GM10248 (cell line): ENCODE measurements at regions not wholly inside any gene's neighbourhood (a gene's known extent, or its start where the extent isn't known, plus 50 kb on each side); places are given as distances from the start of the nearest gene placed in this dataset.

Source experiments
- CTCF ChIA-PET: fragments of 300-600 bp; sonication (Branson Sonifier 250); formaldehyde crosslinking; extraction: SDS; loops from one replicate; lab custom pipeline; 2021; ENCODE audit warnings: antibody characterized with exemption; lab: Yijun Ruan, JAX
- POLR2A ChIA-PET: fragments of 350-650 bp; sonication (Branson Sonifier 250); formaldehyde crosslinking; extraction: SDS; loops from one replicate; lab custom pipeline; 2020; ENCODE audit warnings: antibody characterized with exemption; lab: Yijun Ruan, JAX
- DNase-seq: peaks from one replicate; pipeline ENCODE4 v3.0.0; 2012; ENCODE audit errors: extremely low spot score
- CTCF ChIP-seq: IDR thresholded peaks from 2 replicates; pipeline ENCODE4 v1.5.1; 2012; ENCODE audit warnings: mild to moderate bottlenecking, low read depth; ENCODE audit errors: extremely low read depth, missing control alignments, control extremely low read depth

GRCh38 chr5:13403351-13403750, 541.1 kb downstream of the DNAH5 start:
- CTCF ChIA-PET: interaction anchor here (0.8 kb wide), 1 partner anchor 12 kb away, joined by 3 read pairs; no protein-coding TSS in a partner anchor
- DNase-seq: no peak
- POLR2A ChIA-PET: no interaction called here
- no peak for TF ChIP-seq CTCF

DNA sequence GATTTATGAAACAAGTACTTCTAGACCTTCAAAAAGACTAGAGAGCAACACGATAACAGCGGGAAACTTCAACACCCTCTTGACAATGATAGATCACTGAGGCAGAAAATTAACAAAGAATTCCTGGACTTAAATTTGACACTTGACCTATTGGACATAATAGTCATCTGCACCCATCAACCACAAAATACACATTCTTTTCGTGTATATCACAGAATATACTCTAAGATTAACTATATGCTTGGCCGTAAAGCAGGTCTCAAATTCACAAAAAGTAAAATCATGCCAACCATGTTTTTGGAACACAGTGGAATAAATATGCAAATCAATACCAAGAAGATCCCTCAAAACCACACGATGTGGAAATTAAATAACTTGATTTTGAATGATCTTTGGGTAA, 559.4 kb downstream of the DNAH5 start:
- CTCF ChIA-PET: no interaction called here
- DNase-seq: no peak
- POLR2A ChIA-PET: no interaction called here
- no peak for TF ChIP-seq CTCF

GRCh38 chr5:13382232-13382631, 562.3 kb downstream of the DNAH5 start:
- CTCF ChIA-PET: no interaction called here
- DNase-seq: no peak
- no peak for TF ChIP-seq CTCF
- POLR2A ChIA-PET: no interaction called here

DNA sequence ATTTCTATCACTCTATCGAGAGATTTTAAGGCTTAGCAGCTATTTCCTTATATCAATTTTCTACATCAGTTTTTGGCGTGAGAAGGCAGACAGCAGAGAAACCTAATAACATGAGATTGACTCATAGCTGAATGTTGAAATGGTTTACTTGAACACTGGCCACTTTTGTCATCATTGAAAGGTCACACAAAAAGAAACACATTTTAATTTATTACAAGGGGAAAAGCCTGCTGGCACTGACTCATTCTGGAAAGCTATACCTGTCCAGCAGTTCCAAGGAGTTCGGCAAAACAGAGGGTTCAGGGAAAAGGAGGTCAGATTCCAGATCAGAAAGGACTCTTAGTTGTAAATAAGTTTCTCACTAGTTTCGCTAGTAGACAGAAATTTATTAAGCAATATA, 566.4 kb downstream of the DNAH5 start:
- POLR2A ChIA-PET: no interaction called here
- no peak for TF ChIP-seq CTCF
- DNase-seq: no peak
- CTCF ChIA-PET: no interaction called here

DNA sequence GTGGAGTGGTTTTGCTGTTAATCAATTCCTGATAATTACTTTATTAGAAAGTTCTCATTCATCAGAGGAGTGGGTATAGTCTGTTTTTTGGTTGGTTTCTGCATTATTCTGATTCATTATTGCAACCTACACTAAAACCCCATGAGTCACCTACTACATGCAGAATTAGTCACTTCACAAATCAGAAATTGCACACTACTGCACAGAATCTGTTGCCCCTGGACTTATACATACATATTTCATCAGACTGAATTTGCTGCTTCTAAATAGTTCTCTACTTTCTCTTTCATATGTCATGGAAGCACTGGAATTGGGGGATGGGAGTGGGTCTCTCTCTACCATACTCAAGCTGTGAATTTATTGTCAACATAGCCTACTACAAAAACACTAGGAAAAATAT, 585.1 kb downstream of the DNAH5 start:
- no peak for TF ChIP-seq CTCF
- ChIA-PET CTCF (no interaction called here), POLR2A (no interaction called here)
- no peak for DNase-seq

- no peak for DNase-seq
- no peak for TF ChIP-seq CTCF
- ChIA-PET CTCF (no interaction called here), POLR2A (no interaction called here)
Observed at GRCh38 chr5:13358342-13358741, 586.1 kb downstream of the DNAH5 start.

DNA sequence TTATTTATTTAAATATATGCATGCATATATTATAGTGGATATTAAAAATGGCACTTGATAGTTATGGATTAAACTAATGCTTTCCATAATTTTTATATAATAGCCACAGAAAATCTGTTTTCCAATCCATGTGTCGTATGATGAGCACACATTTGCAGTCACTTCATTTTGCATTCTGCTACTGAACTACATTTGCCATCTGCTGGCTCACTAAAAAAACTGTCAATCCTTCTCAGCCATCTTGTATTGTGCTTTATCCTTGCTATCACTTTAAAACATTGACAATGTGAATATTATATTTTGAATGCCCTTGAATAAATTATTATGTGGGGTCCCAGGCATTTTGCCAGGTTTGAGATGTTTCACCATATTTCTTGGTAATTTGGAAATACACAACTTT, 586.6 kb downstream of the DNAH5 start:
- DNase-seq: no peak
- ChIA-PET CTCF (no interaction called here), POLR2A (no interaction called here)
- TF ChIP-seq CTCF: no peak
